Breast epithelium (tissue), 4 donors: ENCODE measurements at regions not wholly inside any gene's neighbourhood (a gene's known extent, or its start where the extent isn't known, plus 50 kb on each side); places are given as distances from the start of the nearest gene placed in this dataset.

ENCODE experiments used
- DNase-seq, 2 donors: peaks; one replicate each; pipeline ENCODE4 v3.0.0-alpha.2; 2019; ENCODE audit warnings: low spot score in 2 of 2
- H3K27ac ChIP-seq, 2 donors: fragments of 200-600 bp; sonication (generic) in 1 of 2; one replicate each; pipeline ENCODE4 v1.5.1; 2016 to 2019; ENCODE audit warnings: mild to moderate bottlenecking in 1 of 2
- H3K27me3 ChIP-seq, 2 donors: fragments of 200-600 bp; sonication (generic) in 1 of 2; one replicate each; pipeline versions ENCODE4 v1.5.1 to v1.6.0; 2017 to 2019; ENCODE audit warnings: control low read depth in 1 of 2, mild to moderate bottlenecking in 1 of 2
- H3K36me3 ChIP-seq: fragments of 200-600 bp; one replicate; pipeline ENCODE4 v1.5.1; 2019
- H3K4me1 ChIP-seq, 2 donors: fragments of 200-600 bp; sonication (generic); one replicate each; pipeline ENCODE4 v1.5.1; 2016 to 2019; ENCODE audit warnings: control low read depth in 1 of 2
- H3K4me3 ChIP-seq, 3 donors: fragments of 200-600 bp; sonication (generic); 1 replicate in 2 of 3; 2 replicates in 1 of 3; pipeline ENCODE4 v1.5.1; 2016 to 2019; ENCODE audit warnings: mild to moderate bottlenecking in 3 of 3, moderate library complexity in 2 of 3
- H3K9me3 ChIP-seq, 2 donors: fragments of 200-600 bp; sonication (generic) in 1 of 2; one replicate each; pipeline ENCODE4 v1.5.1; 2016 to 2019; ENCODE audit warnings: control low read depth in 1 of 2
- CTCF ChIP-seq, 3 donors: fragments of 450-650 bp; IDR thresholded peaks; one replicate each; pipeline ENCODE4 v1.5.1; 2016 to 2017; ENCODE audit warnings: antibody characterized with exemption in 3 of 3, mild to moderate bottlenecking in 3 of 3, moderate library complexity in 3 of 3
- POLR2A ChIP-seq: fragments of 450-650 bp; IDR thresholded peaks from one replicate; pipeline ENCODE4 v1.6.1; 2016; ENCODE audit warnings: antibody characterized with exemption, mild to moderate bottlenecking, moderate library complexity
- POLR2AphosphoS5 ChIP-seq, 3 donors: sonication (generic); formaldehyde crosslinking; IDR thresholded peaks; one replicate each; pipeline ENCODE4 v1.6.1; 2017; ENCODE audit warnings: antibody characterized with exemption in 3 of 3
- intact Hi-C: fragments of 100-400 bp; cut with DNase I; formaldehyde crosslinking; loops from one replicate; pipeline ENCODE4 v1.15.1; 2023; ENCODE audit warnings: low total_unique reads

GRCh38 chr6:119524410-119524809, 174.8 kb upstream of the MAN1A1 start:
- DNase-seq, result no peak
- no peaks in the 10 kb centered on the region for H3K4me1 ChIP-seq
- no peaks in the 10 kb centered on the region for H3K36me3 ChIP-seq
- H3K9me3 ChIP-seq, result no peaks in the 10 kb centered on the region
- no peak overlapping the region for H3K27ac ChIP-seq
- TF ChIP-seq CTCF (IDR thresholded peaks at IDR 0.05) (no peak), POLR2A (no peak), POLR2AphosphoS5 (IDR thresholded peaks at IDR 0.05) (no peak)
- no peak overlapping the region for H3K4me3 ChIP-seq
- H3K27me3 ChIP-seq, result no peaks in the 10 kb centered on the region
- intact Hi-C loops, result no loop called here

GRCh38 chr6:119523556-119523955, 174.0 kb upstream of the MAN1A1 start:
- no peak overlapping the region for H3K27ac ChIP-seq
- intact Hi-C loops, result no loop called here
- no peaks in the 10 kb centered on the region for H3K27me3 ChIP-seq
- DNase-seq, result no peak
- no peaks in the 10 kb centered on the region for H3K9me3 ChIP-seq
- H3K4me3 ChIP-seq, result no peak overlapping the region
- H3K4me1 ChIP-seq, result no peaks in the 10 kb centered on the region
- H3K36me3 ChIP-seq, result no peaks in the 10 kb centered on the region
- TF ChIP-seq POLR2AphosphoS5 (IDR thresholded peaks at IDR 0.05) (no peak), CTCF (IDR thresholded peaks at IDR 0.05) (no peak), POLR2A (no peak)

- H3K4me1 ChIP-seq, result no peaks in the 10 kb centered on the region
- H3K9me3 ChIP-seq, result no peaks in the 10 kb centered on the region
- no peak overlapping the region for H3K27ac ChIP-seq
- no peaks in the 10 kb centered on the region for H3K27me3 ChIP-seq
- DNase-seq, result no peak
- no peak overlapping the region for H3K4me3 ChIP-seq
- no peak for TF ChIP-seq POLR2AphosphoS5 (IDR thresholded peaks at IDR 0.05)
- no peak for TF ChIP-seq CTCF (IDR thresholded peaks at IDR 0.05)
- no peak for TF ChIP-seq POLR2A
- no peaks in the 10 kb centered on the region for H3K36me3 ChIP-seq
- intact Hi-C loops, result no loop called here
Observed at GRCh38 chr6:119521251-119521650, 171.7 kb upstream of the MAN1A1 start.

GRCh38 chr6:119517428-119517827, 167.9 kb upstream of the MAN1A1 start:
- H3K36me3 ChIP-seq, result no peaks in the 10 kb centered on the region

GRCh38 chr6:119514345-119514744, 164.8 kb upstream of the MAN1A1 start:
- Histone ChIP-seq H3K36me3 (no peaks in the 10 kb centered on the region), H3K27me3 (no peaks in the 10 kb centered on the region), H3K9me3 (no peaks in the 10 kb centered on the region), H3K4me3 (no peak overlapping the region), H3K27ac (no peak overlapping the region), H3K4me1 (no peaks in the 10 kb centered on the region)
- intact Hi-C loops, result no loop called here
- DNase-seq, result no peak
- no peak for TF ChIP-seq POLR2A
- no peak for TF ChIP-seq POLR2AphosphoS5 (IDR thresholded peaks at IDR 0.05)
- TF ChIP-seq CTCF (IDR thresholded peaks at IDR 0.05), result no peak

More at GRCh38 chr6:119517428-119517827, 167.9 kb upstream of the MAN1A1 start:
- Histone ChIP-seq H3K4me3 (no peak overlapping the region), H3K27ac (no peak overlapping the region), H3K27me3 (no peaks in the 10 kb centered on the region), H3K4me1 (no peaks in the 10 kb centered on the region), H3K9me3 (no peaks in the 10 kb centered on the region)
- TF ChIP-seq POLR2AphosphoS5 (IDR thresholded peaks at IDR 0.05) (no peak), POLR2A (no peak), CTCF (IDR thresholded peaks at IDR 0.05) (no peak)
- no peak for DNase-seq
- intact Hi-C loops, result no loop called here
